Mucosa of descending colon (tissue), 3 donors: ENCODE measurements at regions not wholly inside any gene's neighbourhood (a gene's known extent, or its start where the extent isn't known, plus 50 kb on each side); places are given as distances from the start of the nearest gene placed in this dataset.
"Not testable (repeated sequence)": the region's sequence is repeated elsewhere in the genome, so short reads cannot be mapped to it uniquely, and the experiment has no call there.

Experiments
- ATAC-seq: fragments of 200-7000 bp; cut with Tn5 transposase; one replicate; pipeline ENCODE4 v1.9.1; 2020; ENCODE audit warnings: mild to moderate bottlenecking, moderate library complexity
- DNase-seq, 3 donors: peaks; one replicate each; pipeline ENCODE4 v3.0.0-alpha.2; 2020
- H3K36me3 ChIP-seq: fragments of 200-600 bp; one replicate; pipeline ENCODE4 v1.8.0; 2021; ENCODE audit warnings: low read depth, mild to moderate bottlenecking
- H3K4me1 ChIP-seq: fragments of 200-600 bp; one replicate; pipeline ENCODE4 v1.8.0; 2021; ENCODE audit warnings: low read depth, mild to moderate bottlenecking
- H3K4me3 ChIP-seq: fragments of 200-600 bp; one replicate; pipeline ENCODE4 v1.8.0; 2021; ENCODE audit warnings: mild to moderate bottlenecking
- H3K9me3 ChIP-seq: fragments of 200-600 bp; one replicate; pipeline ENCODE4 v1.8.0; 2021; ENCODE audit warnings: mild to moderate bottlenecking
- intact Hi-C, 2 donors: fragments of 100-400 bp; cut with DNase I in 1 of 2; cut with micrococcal nuclease in 1 of 2; formaldehyde crosslinking; loops; one replicate each; pipeline versions ENCODE4 v1.11.0 to v1.11.1; 2022; cut with DNase I, micrococcal nuclease
- TF ChIP-seq, protein P1 (sequence below): fragments of 200-600 bp; IDR thresholded peaks from one replicate; pipeline ENCODE4 v1.8.0; 2022; ENCODE audit warnings: antibody characterized with exemption, mild to moderate bottlenecking
- donor health status: DM: no; HTN: no; CAD: no; lungs with moderate emphysema.
- donor health status: DM: no; HTN: no; CAD: no.
- donor health status: DM: no; HTN: yes; CAD: no.

DNA sequence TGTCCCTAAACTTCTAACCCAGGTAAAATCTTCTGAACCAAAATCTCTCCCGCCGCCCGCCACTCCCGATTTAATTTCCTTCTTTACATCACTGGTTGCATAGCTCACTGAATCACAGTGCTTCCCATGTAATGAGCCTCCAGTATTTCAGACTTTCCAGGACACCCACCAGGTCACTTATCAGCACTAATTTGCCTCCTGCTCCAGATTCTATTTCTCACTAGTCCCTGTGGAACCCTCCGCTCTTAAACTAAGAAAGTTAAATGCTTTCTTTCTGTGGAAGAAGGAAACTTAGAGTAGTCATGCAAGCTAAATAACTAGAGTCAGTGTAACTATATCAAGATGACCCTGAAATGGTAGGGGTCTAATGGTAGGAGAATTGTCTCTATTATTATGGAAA, 106.6 kb upstream of the OPCML start:
- Histone ChIP-seq H3K4me1 (no peaks in the 10 kb centered on the region), H3K4me3 (no peak overlapping the region), H3K36me3 (no peaks in the 10 kb centered on the region), H3K9me3 (no peaks in the 10 kb centered on the region)
- ATAC-seq (no peak), DNase-seq (no peak)
- TF ChIP-seq, protein P1, sequence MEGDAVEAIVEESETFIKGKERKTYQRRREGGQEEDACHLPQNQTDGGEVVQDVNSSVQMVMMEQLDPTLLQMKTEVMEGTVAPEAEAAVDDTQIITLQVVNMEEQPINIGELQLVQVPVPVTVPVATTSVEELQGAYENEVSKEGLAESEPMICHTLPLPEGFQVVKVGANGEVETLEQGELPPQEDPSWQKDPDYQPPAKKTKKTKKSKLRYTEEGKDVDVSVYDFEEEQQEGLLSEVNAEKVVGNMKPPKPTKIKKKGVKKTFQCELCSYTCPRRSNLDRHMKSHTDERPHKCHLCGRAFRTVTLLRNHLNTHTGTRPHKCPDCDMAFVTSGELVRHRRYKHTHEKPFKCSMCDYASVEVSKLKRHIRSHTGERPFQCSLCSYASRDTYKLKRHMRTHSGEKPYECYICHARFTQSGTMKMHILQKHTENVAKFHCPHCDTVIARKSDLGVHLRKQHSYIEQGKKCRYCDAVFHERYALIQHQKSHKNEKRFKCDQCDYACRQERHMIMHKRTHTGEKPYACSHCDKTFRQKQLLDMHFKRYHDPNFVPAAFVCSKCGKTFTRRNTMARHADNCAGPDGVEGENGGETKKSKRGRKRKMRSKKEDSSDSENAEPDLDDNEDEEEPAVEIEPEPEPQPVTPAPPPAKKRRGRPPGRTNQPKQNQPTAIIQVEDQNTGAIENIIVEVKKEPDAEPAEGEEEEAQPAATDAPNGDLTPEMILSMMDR, result no peak
- intact Hi-C loops, result no loop called here

- H3K36me3 ChIP-seq, result no peaks in the 10 kb centered on the region
- TF ChIP-seq, protein P1, result no peak
- H3K9me3 ChIP-seq, result no peaks in the 10 kb centered on the region
- ATAC-seq, result no peak
- H3K4me3 ChIP-seq, result no peak overlapping the region
- no peak for DNase-seq
- intact Hi-C loops, result no loop called here
- H3K4me1 ChIP-seq, result no peaks in the 10 kb centered on the region
Measured at GRCh38 chr11:133636711-133637355, 104.5 kb upstream of the OPCML start.

- ATAC-seq, result no peak
- Histone ChIP-seq H3K9me3 (no peaks in the 10 kb centered on the region), H3K36me3 (no peaks in the 10 kb centered on the region), H3K4me3 (no peak overlapping the region), H3K4me1 (no peaks in the 10 kb centered on the region)
- intact Hi-C loops, result no loop called here
- DNase-seq, result no peak
- TF ChIP-seq, protein P1, result no peak
Measured at GRCh38 chr11:133635244-133635739, 103.0 kb upstream of the OPCML start.

- H3K9me3 ChIP-seq, DNase-seq, H3K36me3 ChIP-seq, H3K4me1 ChIP-seq, H3K4me3 ChIP-seq, ATAC-seq, intact Hi-C loops: not testable (repeated sequence)
Measured at GRCh38 chr11:133628371-133628770, 96.1 kb upstream of the OPCML start.

- Histone ChIP-seq H3K36me3 (no peaks in the 10 kb centered on the region), H3K9me3 (no peaks in the 10 kb centered on the region), H3K4me1 (no peaks in the 10 kb centered on the region), H3K4me3 (no peak overlapping the region)
- no peak for ATAC-seq
- intact Hi-C loops, result no loop called here
- no peak for DNase-seq
- TF ChIP-seq, protein P1, result no peak
Measured at GRCh38 chr11:133621611-133622010, 89.3 kb upstream of the OPCML start.

DNA sequence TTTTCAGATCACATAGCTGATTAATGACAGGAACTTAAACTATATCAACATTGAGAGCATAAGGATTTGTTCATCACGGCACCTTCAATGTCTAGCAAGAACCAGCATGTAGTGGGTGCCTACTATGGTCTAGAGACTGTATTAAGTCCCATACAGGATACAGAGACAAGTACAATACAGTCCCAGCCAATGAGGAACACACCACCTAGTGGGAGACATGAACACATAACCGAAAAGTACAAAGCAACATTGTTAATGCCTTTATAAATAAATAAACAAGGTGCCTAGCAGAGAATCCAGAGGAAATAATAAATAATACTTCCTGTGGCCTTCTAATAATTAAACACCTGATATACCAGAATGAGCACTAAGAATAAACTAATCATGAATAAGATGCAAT, 87.7 kb upstream of the OPCML start:
- Histone ChIP-seq H3K4me3 (no peak overlapping the region), H3K36me3 (no peaks in the 10 kb centered on the region), H3K9me3 (peaks cover 5% of the 10 kb centered on the region), H3K4me1 (no peaks in the 10 kb centered on the region)
- TF ChIP-seq, protein P1, result no peak
- intact Hi-C loops, result no loop called here
- DNase-seq, result no peak
- ATAC-seq, result no peak
